ENCODE measurements at regions not wholly inside any gene's neighbourhood (a gene's known extent, or its start where the extent isn't known, plus 50 kb on each side); places are given as distances from the start of the nearest gene placed in this dataset.
"Not testable (repeated sequence)": the region's sequence is repeated elsewhere in the genome, so short reads cannot be mapped to it uniquely, and the experiment has no call there.

- H3K4me3 ChIP-seq (ENCODE audit: low read depth, low read length) = no peak overlapping the region
- TF ChIP-seq CTCF (IDR thresholded peaks at IDR 0.05; ENCODE audit: low read depth, low read length, missing control alignments) = no peak
These were observed 252.6 kb downstream of the ANKRD50 start for GRCh38 chr4:124459941-124460310.

GRCh38 chr4:124461592-124461991, 250.9 kb downstream of the ANKRD50 start:
- in situ Hi-C loops (cut with HindIII; ENCODE audit: low pct_ligation_motif_present, low sequenced_read_pairs); H3K36me3 ChIP-seq (replicated peaks); H3K4me3 ChIP-seq (ENCODE audit: low read depth, low read length); H3K27me3 ChIP-seq (replicated peaks); DNase-seq; H3K27ac ChIP-seq: not testable (repeated sequence)

More at GRCh38 chr4:124459941-124460310, 252.6 kb downstream of the ANKRD50 start:
- in situ Hi-C loops (cut with HindIII; ENCODE audit: low pct_ligation_motif_present, low sequenced_read_pairs) = no loop called here
- Histone ChIP-seq H3K27me3 (replicated peaks) (no peaks in the 10 kb centered on the region), H3K36me3 (replicated peaks) (no peaks in the 10 kb centered on the region), H3K27ac (no peak overlapping the region)
- DNase-seq = no peak

- H3K36me3 ChIP-seq (replicated peaks) = no peaks in the 10 kb centered on the region
- TF ChIP-seq CTCF (IDR thresholded peaks at IDR 0.05; ENCODE audit: low read depth, low read length, missing control alignments) = no peak
- no peaks in the 10 kb centered on the region for H3K27me3 ChIP-seq (replicated peaks)
- no peak for DNase-seq
- in situ Hi-C loops (cut with HindIII; ENCODE audit: low pct_ligation_motif_present, low sequenced_read_pairs) = no loop called here
- no peak overlapping the region for H3K27ac ChIP-seq
- H3K4me3 ChIP-seq (ENCODE audit: low read depth, low read length) = no peak overlapping the region
These were observed 249.3 kb downstream of the ANKRD50 start for GRCh38 chr4:124462954-124463828.

GRCh38 chr4:124464836-124465235, 247.7 kb downstream of the ANKRD50 start:
- no peak for TF ChIP-seq CTCF (IDR thresholded peaks at IDR 0.05; ENCODE audit: low read depth, low read length, missing control alignments)
- H3K27me3 ChIP-seq (replicated peaks) = no peaks in the 10 kb centered on the region
- in situ Hi-C loops (cut with HindIII; ENCODE audit: low pct_ligation_motif_present, low sequenced_read_pairs) = no loop called here
- H3K27ac ChIP-seq = no peak overlapping the region
- no peaks in the 10 kb centered on the region for H3K36me3 ChIP-seq (replicated peaks)
- DNase-seq = no peak
- H3K4me3 ChIP-seq (ENCODE audit: low read depth, low read length) = no peak overlapping the region

- Histone ChIP-seq H3K27me3 (replicated peaks) (no peaks in the 10 kb centered on the region), H3K27ac (no peak overlapping the region), H3K4me3 (ENCODE audit: low read depth, low read length) (no peak overlapping the region), H3K36me3 (replicated peaks) (no peaks in the 10 kb centered on the region)
- no peak for TF ChIP-seq CTCF (IDR thresholded peaks at IDR 0.05; ENCODE audit: low read depth, low read length, missing control alignments)
- DNase-seq = no peak
- in situ Hi-C loops (cut with HindIII; ENCODE audit: low pct_ligation_motif_present, low sequenced_read_pairs) = no loop called here
These were observed 244.2 kb downstream of the ANKRD50 start for GRCh38 chr4:124468360-124468759.

GRCh38 chr4:124469981-124470380, 242.6 kb downstream of the ANKRD50 start:
- in situ Hi-C loops (cut with HindIII; ENCODE audit: low pct_ligation_motif_present, low sequenced_read_pairs) = no loop called here

More at GRCh38 chr4:124469981-124470380, 242.6 kb downstream of the ANKRD50 start:
- Histone ChIP-seq H3K27ac (no peak overlapping the region), H3K36me3 (replicated peaks) (no peaks in the 10 kb centered on the region), H3K4me3 (ENCODE audit: low read depth, low read length) (no peak overlapping the region), H3K27me3 (replicated peaks) (no peaks in the 10 kb centered on the region)
- no peak for DNase-seq
- TF ChIP-seq CTCF (IDR thresholded peaks at IDR 0.05; ENCODE audit: low read depth, low read length, missing control alignments) = no peak

Data from brain microvascular endothelial cell (primary cell).